DND-41 (cell line): ENCODE measurements at regions not wholly inside any gene's neighbourhood (a gene's known extent, or its start where the extent isn't known, plus 50 kb on each side); places are given as distances from the start of the nearest gene placed in this dataset.

Source experiments
- EZH2 ChIP-seq: IDR thresholded peaks from 3 replicates; pipeline ENCODE4 v1.6.1; 2012; ENCODE audit warnings: borderline replicate concordance, low read depth, mild to moderate bottlenecking, moderate library complexity, low read length, inconsistent platforms; ENCODE audit not compliant: severe bottlenecking
- TF ChIP-seq, protein P1 (sequence below): IDR thresholded peaks from 2 replicates; pipeline ENCODE4 v1.5.1; 2012; ENCODE audit warnings: borderline replicate concordance, low read length, moderate library complexity, mild to moderate bottlenecking; ENCODE audit not compliant: poor library complexity, severe bottlenecking; ENCODE audit errors: extremely low read depth

DNA sequence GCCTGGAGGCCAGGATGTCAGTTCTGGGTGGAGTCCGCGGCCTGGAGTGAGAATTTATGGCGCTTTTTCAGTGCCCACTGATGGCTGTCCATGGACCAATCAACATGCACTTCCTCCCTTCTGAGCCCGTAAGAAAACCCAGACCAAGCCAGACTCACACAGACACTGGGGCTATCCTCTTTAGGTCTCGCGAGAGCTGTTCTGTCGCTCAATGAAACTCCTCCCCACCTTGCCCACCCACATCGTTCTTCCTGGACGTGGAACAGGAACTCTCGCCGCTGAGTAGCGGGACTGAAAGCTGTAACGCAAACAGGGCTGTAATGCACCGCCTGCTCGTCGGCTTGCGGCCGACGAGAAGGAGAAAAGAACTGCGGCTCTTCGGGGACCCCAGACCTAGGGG lies 833.0 kb upstream of the CADM2 start:
- TF ChIP-seq, protein P1, sequence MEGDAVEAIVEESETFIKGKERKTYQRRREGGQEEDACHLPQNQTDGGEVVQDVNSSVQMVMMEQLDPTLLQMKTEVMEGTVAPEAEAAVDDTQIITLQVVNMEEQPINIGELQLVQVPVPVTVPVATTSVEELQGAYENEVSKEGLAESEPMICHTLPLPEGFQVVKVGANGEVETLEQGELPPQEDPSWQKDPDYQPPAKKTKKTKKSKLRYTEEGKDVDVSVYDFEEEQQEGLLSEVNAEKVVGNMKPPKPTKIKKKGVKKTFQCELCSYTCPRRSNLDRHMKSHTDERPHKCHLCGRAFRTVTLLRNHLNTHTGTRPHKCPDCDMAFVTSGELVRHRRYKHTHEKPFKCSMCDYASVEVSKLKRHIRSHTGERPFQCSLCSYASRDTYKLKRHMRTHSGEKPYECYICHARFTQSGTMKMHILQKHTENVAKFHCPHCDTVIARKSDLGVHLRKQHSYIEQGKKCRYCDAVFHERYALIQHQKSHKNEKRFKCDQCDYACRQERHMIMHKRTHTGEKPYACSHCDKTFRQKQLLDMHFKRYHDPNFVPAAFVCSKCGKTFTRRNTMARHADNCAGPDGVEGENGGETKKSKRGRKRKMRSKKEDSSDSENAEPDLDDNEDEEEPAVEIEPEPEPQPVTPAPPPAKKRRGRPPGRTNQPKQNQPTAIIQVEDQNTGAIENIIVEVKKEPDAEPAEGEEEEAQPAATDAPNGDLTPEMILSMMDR = no peak
- TF ChIP-seq EZH2 = no peak
